GM08714 (cell line): ENCODE measurements at regions not wholly inside any gene's neighbourhood (a gene's known extent, or its start where the extent isn't known, plus 50 kb on each side); places are given as distances from the start of the nearest gene placed in this dataset.

Experiments
- H3K4me3 ChIP-seq: fragments of 200-500 bp; sonication (Bioruptor generic); 2 replicates; pipeline ENCODE4 v1.5.1; 2014; ENCODE audit warnings: mild to moderate bottlenecking, low read length, inconsistent platforms
- ZNF274 ChIP-seq: IDR thresholded peaks from 2 replicates; pipeline ENCODE4 v1.6.1; 2012; ENCODE audit warnings: mild to moderate bottlenecking, low read depth, low read length

- no peak for TF ChIP-seq ZNF274
- H3K4me3 ChIP-seq, result no peak overlapping the region
These were observed 330.8 kb upstream of the SPRY2 start for GRCh38 chr13:80671773-80672172.

GRCh38 chr13:80669112-80669511 lies 328.2 kb upstream of the SPRY2 start:
- no peak overlapping the region for H3K4me3 ChIP-seq
- TF ChIP-seq ZNF274, result no peak

GRCh38 chr13:80668452-80668851 lies 327.5 kb upstream of the SPRY2 start:
- no peak overlapping the region for H3K4me3 ChIP-seq

GRCh38 chr13:80666782-80667552 lies 326.0 kb upstream of the SPRY2 start:
- H3K4me3 ChIP-seq, result no peak overlapping the region
- no peak for TF ChIP-seq ZNF274

More at GRCh38 chr13:80668452-80668851, 327.5 kb upstream of the SPRY2 start:
- TF ChIP-seq ZNF274, result no peak

- H3K4me3 ChIP-seq, result no peak overlapping the region
- no peak for TF ChIP-seq ZNF274
These were observed 324.9 kb upstream of the SPRY2 start for GRCh38 chr13:80665792-80666333.

GRCh38 chr13:80664950-80665349 lies 324.0 kb upstream of the SPRY2 start:
- no peak overlapping the region for H3K4me3 ChIP-seq
- no peak for TF ChIP-seq ZNF274

- TF ChIP-seq ZNF274, result no peak
- no peak overlapping the region for H3K4me3 ChIP-seq
These were observed 322.9 kb upstream of the SPRY2 start for GRCh38 chr13:80663788-80664187.

- TF ChIP-seq ZNF274, result no peak
- H3K4me3 ChIP-seq, result no peak overlapping the region
These were observed 317.8 kb upstream of the SPRY2 start for GRCh38 chr13:80658705-80659104.

GRCh38 chr13:80656512-80656904 lies 315.6 kb upstream of the SPRY2 start:
- TF ChIP-seq ZNF274, result no peak
- H3K4me3 ChIP-seq, result no peak overlapping the region

GRCh38 chr13:80655778-80656511 lies 315.0 kb upstream of the SPRY2 start:
- no peak overlapping the region for H3K4me3 ChIP-seq
- no peak for TF ChIP-seq ZNF274

- no peak for TF ChIP-seq ZNF274
These were observed 313.8 kb upstream of the SPRY2 start for GRCh38 chr13:80654638-80655249.

GRCh38 chr13:80649274-80649673 lies 308.3 kb upstream of the SPRY2 start:
- no peak overlapping the region for H3K4me3 ChIP-seq
- TF ChIP-seq ZNF274, result no peak

More at GRCh38 chr13:80654638-80655249, 313.8 kb upstream of the SPRY2 start:
- peak overlapping the region; percentile 39; the same call in 1 of the 2 replicates for H3K4me3 ChIP-seq

- no peak overlapping the region for H3K4me3 ChIP-seq
- TF ChIP-seq ZNF274, result no peak
These were observed 301.7 kb upstream of the SPRY2 start for GRCh38 chr13:80642641-80643040.

GRCh38 chr13:80633251-80633650 lies 292.3 kb upstream of the SPRY2 start:
- H3K4me3 ChIP-seq, result no peak overlapping the region
- no peak for TF ChIP-seq ZNF274
